ENCODE measurements at regions not wholly inside any gene's neighbourhood (a gene's known extent, or its start where the extent isn't known, plus 50 kb on each side); places are given as distances from the start of the nearest gene placed in this dataset.

DNA sequence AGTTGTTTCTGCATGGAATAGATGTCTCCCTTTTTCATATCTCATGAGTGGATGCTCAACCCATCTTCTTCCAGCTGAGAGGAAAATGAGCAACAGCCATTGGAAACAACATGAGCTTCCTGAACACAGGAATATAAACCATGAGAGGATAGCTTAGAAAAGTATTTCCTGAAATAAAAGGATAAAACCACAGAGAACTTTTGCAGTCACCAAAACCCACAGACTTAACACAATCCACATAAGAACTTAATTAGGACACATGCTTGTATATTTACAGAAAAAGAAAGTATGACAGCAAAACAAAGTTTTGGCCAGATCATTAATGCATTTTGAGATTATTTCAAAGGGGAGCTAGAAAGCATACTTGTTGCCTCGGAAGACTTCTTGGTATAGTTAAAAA lies 180.5 kb upstream of the RASGRP1 start:
- 0 to 3% methylated on average over 1 of the region's 1 CpG for WGBS, 2 experiments (ENCODE audit: low coverage in 1 of 2, low lambda C conversion rate in 2 of 2, missing lambda C conversion rate in 2 of 2)

DNA sequence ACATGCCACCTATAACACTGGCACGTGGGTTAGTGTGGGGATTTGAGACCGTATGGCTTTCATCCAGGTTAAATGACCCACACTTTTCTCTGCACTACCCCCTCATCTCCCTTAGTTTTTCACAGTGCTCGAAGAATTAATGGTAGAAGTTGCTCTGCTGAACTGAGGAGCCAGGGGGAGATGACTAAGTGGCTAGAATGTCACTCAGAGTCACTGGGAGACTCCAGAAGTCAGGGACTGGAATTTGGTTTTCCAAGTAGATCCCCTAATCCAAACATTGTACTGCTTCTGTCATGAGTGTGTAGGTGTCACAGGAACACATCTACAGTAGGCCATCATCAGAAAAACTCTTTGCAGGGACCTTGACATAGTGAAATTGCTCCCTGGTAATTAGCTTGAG lies 181.0 kb upstream of the RASGRP1 start:
- Histone ChIP-seq H3K9me2 (ENCODE audit: insufficient read depth) (no peaks in the 10 kb centered on the region), H3K27ac (peak overlapping the region; percentile 51), H2AFZ (peak overlapping the region; percentile 50), H3K79me2 (ENCODE audit: insufficient read depth) (no peaks in the 10 kb centered on the region), H3K4me2 (ENCODE audit: unreplicated experiment) (peak overlapping the region; percentile 43), H3K9ac (no peak overlapping the region), H3K4me3 (no peak overlapping the region), H4K20me1 (ENCODE audit: insufficient read depth) (no peaks in the 10 kb centered on the region), H3F3A (ENCODE audit: insufficient read depth) (peaks cover 29% of the 10 kb centered on the region), H3K9me3 (ENCODE audit: low read depth) (no peaks in the 10 kb centered on the region), H3K36me3 (ENCODE audit: low read depth) (no peaks in the 10 kb centered on the region), H3K4me1 (ENCODE audit: insufficient read depth) (peaks cover 29% of the 10 kb centered on the region), H3K27me3 (replicated peaks; ENCODE audit: insufficient read depth) (no peaks in the 10 kb centered on the region)
- peak; percentile 35 for DNase-seq
- 29 to 35% methylated on average over 3 of the region's 3 CpGs for WGBS, 2 experiments (ENCODE audit: low coverage in 1 of 2, low lambda C conversion rate in 2 of 2, missing lambda C conversion rate in 2 of 2)
- TF ChIP-seq EZH2phosphoT487 (IDR thresholded peaks at IDR 0.05; ENCODE audit: insufficient read depth, low read depth) (no peak), EZH2 (IDR thresholded peaks at IDR 0.05; ENCODE audit: insufficient read depth, poor library complexity, severe bottlenecking) (no peak)
- in situ Hi-C loops (cut with MboI): no loop called here

More for the DNA sequence above, 180.5 kb upstream of the RASGRP1 start:
- Histone ChIP-seq H3K4me1 (ENCODE audit: insufficient read depth) (peaks cover 29% of the 10 kb centered on the region), H4K20me1 (ENCODE audit: insufficient read depth) (no peaks in the 10 kb centered on the region), H3K27me3 (replicated peaks; ENCODE audit: insufficient read depth) (no peaks in the 10 kb centered on the region), H3K9ac (no peak overlapping the region), H3K27ac (peak overlapping the region; percentile 51), H2AFZ (peak overlapping the region; percentile 32), H3K79me2 (ENCODE audit: insufficient read depth) (no peaks in the 10 kb centered on the region), H3K4me2 (ENCODE audit: unreplicated experiment) (peak overlapping the region; percentile 43), H3K4me3 (no peak overlapping the region), H3K36me3 (ENCODE audit: low read depth) (no peaks in the 10 kb centered on the region), H3K9me2 (ENCODE audit: insufficient read depth) (no peaks in the 10 kb centered on the region), H3K9me3 (ENCODE audit: low read depth) (no peaks in the 10 kb centered on the region), H3F3A (ENCODE audit: insufficient read depth) (peaks cover 29% of the 10 kb centered on the region)
- no peak for TF ChIP-seq EZH2phosphoT487 (IDR thresholded peaks at IDR 0.05; ENCODE audit: insufficient read depth, low read depth)
- TF ChIP-seq EZH2 (IDR thresholded peaks at IDR 0.05; ENCODE audit: insufficient read depth, poor library complexity, severe bottlenecking): no peak
- peak; percentile 49 for DNase-seq
- in situ Hi-C loops (cut with MboI): no loop called here

GRCh38 chr15:38746211-38746610 lies 181.6 kb upstream of the RASGRP1 start:
- TF ChIP-seq EZH2 (IDR thresholded peaks at IDR 0.05; ENCODE audit: insufficient read depth, poor library complexity, severe bottlenecking) (no peak), EZH2phosphoT487 (IDR thresholded peaks at IDR 0.05; ENCODE audit: insufficient read depth, low read depth) (no peak)

GRCh38 chr15:38748710-38749109 lies 184.1 kb upstream of the RASGRP1 start:
- H3K79me2 ChIP-seq (ENCODE audit: insufficient read depth): no peaks in the 10 kb centered on the region
- H2AFZ ChIP-seq: no peak overlapping the region
- in situ Hi-C loops (cut with MboI): no loop called here
- no peak for DNase-seq
- peaks cover 29% of the 10 kb centered on the region for H3K4me1 ChIP-seq (ENCODE audit: insufficient read depth)
- H3K9me3 ChIP-seq (ENCODE audit: low read depth): no peaks in the 10 kb centered on the region
- WGBS, 2 experiments (ENCODE audit: low coverage in 1 of 2, low lambda C conversion rate in 2 of 2, missing lambda C conversion rate in 2 of 2): 96 to 98% methylated on average over 2 of the region's 2 CpGs
- TF ChIP-seq EZH2phosphoT487 (IDR thresholded peaks at IDR 0.05; ENCODE audit: insufficient read depth, low read depth) (no peak), EZH2 (IDR thresholded peaks at IDR 0.05; ENCODE audit: insufficient read depth, poor library complexity, severe bottlenecking) (no peak)
- H3K36me3 ChIP-seq (ENCODE audit: low read depth): no peaks in the 10 kb centered on the region
- no peak overlapping the region for H3K27ac ChIP-seq
- no peaks in the 10 kb centered on the region for H4K20me1 ChIP-seq (ENCODE audit: insufficient read depth)
- H3K9me2 ChIP-seq (ENCODE audit: insufficient read depth): no peaks in the 10 kb centered on the region
- no peaks in the 10 kb centered on the region for H3K27me3 ChIP-seq (replicated peaks; ENCODE audit: insufficient read depth)
- H3K4me3 ChIP-seq: no peak overlapping the region
- no peak overlapping the region for H3K9ac ChIP-seq
- H3K4me2 ChIP-seq (ENCODE audit: unreplicated experiment): no peak overlapping the region
- peaks cover 29% of the 10 kb centered on the region for H3F3A ChIP-seq (ENCODE audit: insufficient read depth)

More at GRCh38 chr15:38746211-38746610, 181.6 kb upstream of the RASGRP1 start:
- H3K9ac ChIP-seq: no peak overlapping the region
- no peaks in the 10 kb centered on the region for H3K79me2 ChIP-seq (ENCODE audit: insufficient read depth)
- H3K27me3 ChIP-seq (replicated peaks; ENCODE audit: insufficient read depth): no peaks in the 10 kb centered on the region
- H3K36me3 ChIP-seq (ENCODE audit: low read depth): no peaks in the 10 kb centered on the region
- no peaks in the 10 kb centered on the region for H4K20me1 ChIP-seq (ENCODE audit: insufficient read depth)
- no peaks in the 10 kb centered on the region for H3K9me3 ChIP-seq (ENCODE audit: low read depth)
- H3K4me1 ChIP-seq (ENCODE audit: insufficient read depth): peaks cover 29% of the 10 kb centered on the region
- H3K4me2 ChIP-seq (ENCODE audit: unreplicated experiment): peak overlapping the region; percentile 43
- H2AFZ ChIP-seq: peak overlapping the region; percentile 50
- DNase-seq: peak; percentile 65
- no peak overlapping the region for H3K4me3 ChIP-seq
- H3K9me2 ChIP-seq (ENCODE audit: insufficient read depth): no peaks in the 10 kb centered on the region
- peaks cover 29% of the 10 kb centered on the region for H3F3A ChIP-seq (ENCODE audit: insufficient read depth)
- WGBS, 2 experiments (ENCODE audit: low coverage in 1 of 2, low lambda C conversion rate in 2 of 2, missing lambda C conversion rate in 2 of 2): 6 to 13% methylated on average over 1 of the region's 1 CpG
- H3K27ac ChIP-seq: peak overlapping the region; percentile 51
- in situ Hi-C loops (cut with MboI): no loop called here

DNA sequence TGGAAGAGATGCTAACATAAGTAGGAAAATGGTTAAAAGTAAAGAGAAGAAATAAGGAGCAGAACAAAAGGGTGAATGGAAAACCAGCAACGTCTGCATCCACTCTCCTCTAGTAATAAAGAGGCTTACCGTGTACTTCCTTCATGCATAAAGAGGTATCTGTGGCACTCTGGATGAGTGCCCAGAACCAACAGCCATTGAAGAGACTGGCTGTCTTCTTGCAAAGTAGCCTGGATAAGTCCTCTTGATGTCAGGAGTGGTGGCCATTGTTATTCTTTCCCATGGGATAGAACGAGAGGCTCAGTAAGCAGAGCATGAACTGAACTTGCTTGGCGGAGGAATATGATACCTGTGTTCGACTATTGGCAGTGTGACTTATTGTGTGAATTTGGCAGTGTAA lies 186.2 kb upstream of the RASGRP1 start:
- Histone ChIP-seq H2AFZ (no peak overlapping the region), H3K9ac (no peak overlapping the region), H3K27ac (no peak overlapping the region), H3K27me3 (replicated peaks; ENCODE audit: insufficient read depth) (no peaks in the 10 kb centered on the region), H3K4me1 (ENCODE audit: insufficient read depth) (peaks cover 13% of the 10 kb centered on the region), H3K36me3 (ENCODE audit: low read depth) (no peaks in the 10 kb centered on the region), H3K79me2 (ENCODE audit: insufficient read depth) (no peaks in the 10 kb centered on the region), H3K9me2 (ENCODE audit: insufficient read depth) (no peaks in the 10 kb centered on the region), H4K20me1 (ENCODE audit: insufficient read depth) (no peaks in the 10 kb centered on the region), H3F3A (ENCODE audit: insufficient read depth) (peaks cover 13% of the 10 kb centered on the region), H3K4me3 (no peak overlapping the region), H3K9me3 (ENCODE audit: low read depth) (no peaks in the 10 kb centered on the region), H3K4me2 (ENCODE audit: unreplicated experiment) (no peak overlapping the region)
- no peak for TF ChIP-seq EZH2phosphoT487 (IDR thresholded peaks at IDR 0.05; ENCODE audit: insufficient read depth, low read depth)
- TF ChIP-seq EZH2 (IDR thresholded peaks at IDR 0.05; ENCODE audit: insufficient read depth, poor library complexity, severe bottlenecking): no peak
- no peak for DNase-seq
- in situ Hi-C loops (cut with MboI): no loop called here
- WGBS, 2 experiments (ENCODE audit: low coverage in 1 of 2, low lambda C conversion rate in 2 of 2, missing lambda C conversion rate in 2 of 2): 79 to 82% methylated on average over 5 of the region's 5 CpGs
